ENCODE measurements at regions not wholly inside any gene's neighbourhood (a gene's known extent, or its start where the extent isn't known, plus 50 kb on each side); places are given as distances from the start of the nearest gene placed in this dataset.
A peak's percentile ranks its signal among the peaks of the same experiment; 100 is the strongest.

DNA sequence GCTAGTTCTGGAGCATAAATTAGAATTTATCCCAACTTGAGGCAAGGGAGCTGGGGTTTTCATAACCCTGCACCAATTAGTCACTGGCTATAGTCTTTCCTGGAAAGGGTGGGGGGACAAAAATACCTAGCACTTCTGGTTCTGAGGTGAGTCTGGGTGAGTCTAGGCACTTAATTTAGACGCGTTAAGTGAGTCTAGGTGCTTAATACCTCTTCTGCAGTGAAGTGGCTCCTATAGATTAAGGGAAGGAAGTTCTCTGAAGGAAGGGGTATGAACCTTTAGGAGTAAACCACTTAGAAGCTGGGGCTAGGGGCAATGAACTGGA lies 251.7 kb downstream of the EFCAB11 start:
- FAIRE-seq (no peak), DNase-seq (ENCODE audit: low read depth) (no peak)
- Histone ChIP-seq H3K27me3 (ENCODE audit: insufficient read depth, low read length) (no peaks in the 10 kb centered on the region), H2AFZ (ENCODE audit: low read depth, low read length) (no peak overlapping the region), H3K27ac (ENCODE audit: low read depth, low read length) (no peak overlapping the region), H3K4me3 (ENCODE audit: insufficient read depth, low read depth, low read length) (no peak overlapping the region), H3K79me2 (ENCODE audit: insufficient read depth, low read length) (no peaks in the 10 kb centered on the region), H3K9ac (ENCODE audit: low read length) (no peak overlapping the region), H3K36me3 (ENCODE audit: insufficient read depth, low read length) (no peaks in the 10 kb centered on the region), H3K9me3 (ENCODE audit: insufficient read depth, low read depth, low read length) (no peaks in the 10 kb centered on the region), H3K4me1 (ENCODE audit: insufficient read depth, low read length) (peaks cover 7% of the 10 kb centered on the region), H4K20me1 (ENCODE audit: insufficient read depth, low read length) (no peaks in the 10 kb centered on the region), H3K4me2 (ENCODE audit: low read length) (no peak overlapping the region)
- no peak overlapping the region for H3K27ac Mint-ChIP-seq (ENCODE audit: unreplicated experiment)
- no peak overlapping the region for H3K4me3 Mint-ChIP-seq (ENCODE audit: unreplicated experiment)
- no peaks in the 10 kb centered on the region for H3K27me3 Mint-ChIP-seq (ENCODE audit: low read depth, unreplicated experiment)
- H3K4me1 Mint-ChIP-seq (ENCODE audit: low read depth, unreplicated experiment) = peaks cover 6% of the 10 kb centered on the region
- H3K36me3 Mint-ChIP-seq (ENCODE audit: low read depth, unreplicated experiment) = no peaks in the 10 kb centered on the region
- peaks cover 1% of the 10 kb centered on the region for H3K9me3 Mint-ChIP-seq (ENCODE audit: unreplicated experiment)
- TF ChIP-seq EZH2 (IDR thresholded peaks at IDR 0.05; ENCODE audit: insufficient read depth, low read length) (no peak), CTCF (IDR thresholded peaks at IDR 0.05; ENCODE audit: insufficient read depth, low read depth, low read length) (no peak)

- H3K27me3 Mint-ChIP-seq (ENCODE audit: low read depth, unreplicated experiment) = no peaks in the 10 kb centered on the region
- H3K9ac ChIP-seq (ENCODE audit: low read length) = peak overlapping the region; percentile 75
- peak; percentile 56 for DNase-seq (ENCODE audit: low read depth)
- peaks cover 6% of the 10 kb centered on the region for H3K4me1 Mint-ChIP-seq (ENCODE audit: low read depth, unreplicated experiment)
- peak overlapping the region; percentile 37 for H3K27ac Mint-ChIP-seq (ENCODE audit: unreplicated experiment)
- peak overlapping the region; percentile 60 for H3K4me3 Mint-ChIP-seq (ENCODE audit: unreplicated experiment)
- peaks cover 1% of the 10 kb centered on the region for H3K9me3 Mint-ChIP-seq (ENCODE audit: unreplicated experiment)
- no peaks in the 10 kb centered on the region for H3K36me3 ChIP-seq (ENCODE audit: insufficient read depth, low read length)
- no peaks in the 10 kb centered on the region for H3K36me3 Mint-ChIP-seq (ENCODE audit: low read depth, unreplicated experiment)
- peak; percentile 91 for FAIRE-seq
- H2AFZ ChIP-seq (ENCODE audit: low read depth, low read length) = peak overlapping the region; percentile 91
- H3K79me2 ChIP-seq (ENCODE audit: insufficient read depth, low read length) = no peaks in the 10 kb centered on the region
- no peaks in the 10 kb centered on the region for H3K9me3 ChIP-seq (ENCODE audit: insufficient read depth, low read depth, low read length)
- H3K4me2 ChIP-seq (ENCODE audit: low read length) = peak overlapping the region; percentile 84
- H3K27me3 ChIP-seq (ENCODE audit: insufficient read depth, low read length) = no peaks in the 10 kb centered on the region
- TF ChIP-seq CTCF (IDR thresholded peaks at IDR 0.05; ENCODE audit: insufficient read depth, low read depth, low read length) (no peak), EZH2 (IDR thresholded peaks at IDR 0.05; ENCODE audit: insufficient read depth, low read length) (no peak)
- peaks cover 7% of the 10 kb centered on the region for H3K4me1 ChIP-seq (ENCODE audit: insufficient read depth, low read length)
- H4K20me1 ChIP-seq (ENCODE audit: insufficient read depth, low read length) = no peaks in the 10 kb centered on the region
- H3K27ac ChIP-seq (ENCODE audit: low read depth, low read length) = peak overlapping the region; percentile 44
- peak overlapping the region; percentile 53 for H3K4me3 ChIP-seq (ENCODE audit: insufficient read depth, low read depth, low read length)
Measured at GRCh38 chr14:89702073-89702875, 252.3 kb downstream of the EFCAB11 start.
